Fibroblast of lung (primary cell): ENCODE measurements at regions not wholly inside any gene's neighbourhood (a gene's known extent, or its start where the extent isn't known, plus 50 kb on each side); places are given as distances from the start of the nearest gene placed in this dataset.

Experiments
- EZH2 ChIP-seq: IDR thresholded peaks from 2 replicates; pipeline ENCODE4 v1.5.1; 2012; ENCODE audit warnings: low read length, control low read depth, mild to moderate bottlenecking; ENCODE audit errors: missing control alignments
- TF ChIP-seq, protein P1 (sequence below), 2 donors: IDR thresholded peaks in 1 of 2; conservative IDR thresholded peaks in 1 of 2; 1 replicate in 1 of 2; 2 replicates in 1 of 2; pipeline ENCODE4 v1.5.1; 2011 to 2012; ENCODE audit warnings: low read length in 2 of 2, control low read depth in 1 of 2, inconsistent platforms in 1 of 2, low read depth in 1 of 2, mild to moderate bottlenecking in 1 of 2

GRCh38 chr13:99695857-99696256 is 194.6 kb downstream of the TM9SF2 start:
- TF ChIP-seq, protein P1, sequence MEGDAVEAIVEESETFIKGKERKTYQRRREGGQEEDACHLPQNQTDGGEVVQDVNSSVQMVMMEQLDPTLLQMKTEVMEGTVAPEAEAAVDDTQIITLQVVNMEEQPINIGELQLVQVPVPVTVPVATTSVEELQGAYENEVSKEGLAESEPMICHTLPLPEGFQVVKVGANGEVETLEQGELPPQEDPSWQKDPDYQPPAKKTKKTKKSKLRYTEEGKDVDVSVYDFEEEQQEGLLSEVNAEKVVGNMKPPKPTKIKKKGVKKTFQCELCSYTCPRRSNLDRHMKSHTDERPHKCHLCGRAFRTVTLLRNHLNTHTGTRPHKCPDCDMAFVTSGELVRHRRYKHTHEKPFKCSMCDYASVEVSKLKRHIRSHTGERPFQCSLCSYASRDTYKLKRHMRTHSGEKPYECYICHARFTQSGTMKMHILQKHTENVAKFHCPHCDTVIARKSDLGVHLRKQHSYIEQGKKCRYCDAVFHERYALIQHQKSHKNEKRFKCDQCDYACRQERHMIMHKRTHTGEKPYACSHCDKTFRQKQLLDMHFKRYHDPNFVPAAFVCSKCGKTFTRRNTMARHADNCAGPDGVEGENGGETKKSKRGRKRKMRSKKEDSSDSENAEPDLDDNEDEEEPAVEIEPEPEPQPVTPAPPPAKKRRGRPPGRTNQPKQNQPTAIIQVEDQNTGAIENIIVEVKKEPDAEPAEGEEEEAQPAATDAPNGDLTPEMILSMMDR (conservative IDR thresholded peaks at IDR 0.05 in 1 of 2, IDR thresholded peaks at IDR 0.05 in 1 of 2; ENCODE audit: low read depth in 1 of 2, low read length in 2 of 2): no peak
- TF ChIP-seq EZH2: no peak
